Medulla oblongata (tissue), 1 donor: ENCODE measurements at regions not wholly inside any gene's neighbourhood (a gene's known extent, or its start where the extent isn't known, plus 50 kb on each side); places are given as distances from the start of the nearest gene placed in this dataset.

ENCODE experiments used
- DNase-seq: peaks from one replicate; pipeline ENCODE4 v3.0.0-alpha.2; 2015; ENCODE audit errors: extremely low spot score

DNA sequence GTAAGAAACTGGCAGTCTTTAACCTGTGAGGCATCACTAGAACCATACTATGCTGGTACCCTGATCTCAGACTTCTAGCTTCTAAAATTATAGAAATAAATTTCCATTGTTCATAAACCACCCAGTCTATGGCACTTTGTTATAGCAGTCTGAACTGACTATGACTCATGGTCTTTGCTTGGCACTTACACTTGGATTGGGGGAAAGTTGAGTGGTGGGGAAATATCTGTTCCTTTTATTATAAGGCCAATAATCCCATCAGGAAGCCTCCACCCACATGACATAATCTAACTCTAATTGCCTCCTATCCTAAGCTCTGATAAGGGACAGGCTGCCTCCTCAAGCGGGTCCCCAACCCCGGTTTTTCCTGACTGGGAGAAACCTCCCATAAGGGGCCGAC lies 61.4 kb upstream of the PACRGL start:
- DNase-seq, result no peak

DNA sequence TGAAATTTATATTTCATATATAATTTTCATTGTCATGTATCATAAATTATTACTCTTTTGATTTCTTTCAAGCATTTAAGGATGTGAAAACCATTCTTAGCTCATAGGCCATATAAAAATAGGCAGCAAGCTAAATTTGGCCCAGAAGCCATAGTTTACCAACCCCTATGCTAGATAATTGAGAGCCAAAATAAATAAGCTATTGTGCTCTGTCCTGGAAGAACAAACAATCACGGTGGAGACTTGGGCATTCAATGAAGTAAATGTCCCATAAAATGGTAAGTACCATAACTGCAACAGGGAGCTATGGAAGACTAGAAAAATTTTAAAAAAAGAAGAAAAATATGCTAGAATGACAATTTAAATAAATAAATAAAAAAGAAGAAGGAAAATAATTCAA lies 60.9 kb upstream of the PACRGL start:
- no peak for DNase-seq

GRCh38 chr4:20640989-20641388 lies 59.3 kb upstream of the PACRGL start:
- DNase-seq, result no peak

DNA sequence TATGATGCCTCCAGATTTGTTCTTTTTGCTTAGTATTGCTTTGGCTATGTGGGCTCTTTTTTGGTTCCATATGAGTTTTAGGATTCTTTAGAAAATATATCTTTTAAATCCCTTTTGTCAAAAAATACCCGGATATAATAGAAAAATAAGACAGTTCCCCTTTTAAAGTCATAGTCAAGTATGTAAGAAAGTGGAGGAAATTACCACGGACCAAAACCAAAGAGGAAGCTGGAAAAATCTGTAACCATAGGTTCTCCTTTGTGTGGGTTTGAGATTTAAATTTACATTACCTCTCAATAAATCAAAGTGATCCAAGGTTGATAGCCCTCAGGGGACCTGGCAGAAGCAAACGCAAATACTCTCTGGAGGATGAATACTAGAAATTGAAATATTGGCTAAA lies 58.3 kb upstream of the PACRGL start:
- DNase-seq, result peak; percentile 27

DNA sequence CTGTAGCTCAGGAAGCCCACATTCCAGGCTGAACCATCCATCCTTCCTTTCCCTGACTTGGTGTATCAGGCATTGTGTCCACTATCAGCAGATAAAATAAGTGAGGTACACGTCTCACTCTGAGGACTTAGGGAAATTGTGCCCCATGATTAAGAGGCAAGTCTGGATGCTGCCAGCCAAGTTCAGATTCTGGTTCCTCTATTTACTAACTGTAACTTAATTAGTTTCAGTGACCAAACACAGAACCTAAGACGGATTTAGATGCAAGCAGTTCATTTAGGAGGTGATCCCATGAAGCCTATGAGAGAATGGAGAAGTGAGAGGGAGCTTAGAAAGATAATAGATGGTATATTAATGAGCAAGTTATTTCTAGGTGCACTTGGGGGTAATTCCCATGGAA lies 56.6 kb upstream of the PACRGL start:
- peak; percentile 29 for DNase-seq

DNA sequence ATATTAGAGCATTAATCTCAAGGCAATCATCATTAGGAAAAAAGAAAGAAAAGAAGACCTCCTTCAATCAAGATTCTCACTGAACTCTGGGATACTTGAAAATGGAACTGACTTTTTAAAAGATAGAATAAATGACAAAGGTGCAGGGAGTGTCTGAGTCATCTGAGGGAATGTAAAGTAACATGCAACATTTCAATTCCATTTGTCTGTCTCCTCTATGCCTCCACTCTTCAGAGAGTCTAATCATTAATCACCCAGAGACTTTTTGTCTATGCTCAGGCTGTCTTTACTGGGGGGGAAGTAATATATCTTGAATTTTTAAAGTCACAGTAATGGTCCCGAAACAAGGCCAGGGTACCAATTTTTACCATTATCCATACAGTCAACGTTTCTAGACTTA lies 55.0 kb upstream of the PACRGL start:
- no peak for DNase-seq

DNA sequence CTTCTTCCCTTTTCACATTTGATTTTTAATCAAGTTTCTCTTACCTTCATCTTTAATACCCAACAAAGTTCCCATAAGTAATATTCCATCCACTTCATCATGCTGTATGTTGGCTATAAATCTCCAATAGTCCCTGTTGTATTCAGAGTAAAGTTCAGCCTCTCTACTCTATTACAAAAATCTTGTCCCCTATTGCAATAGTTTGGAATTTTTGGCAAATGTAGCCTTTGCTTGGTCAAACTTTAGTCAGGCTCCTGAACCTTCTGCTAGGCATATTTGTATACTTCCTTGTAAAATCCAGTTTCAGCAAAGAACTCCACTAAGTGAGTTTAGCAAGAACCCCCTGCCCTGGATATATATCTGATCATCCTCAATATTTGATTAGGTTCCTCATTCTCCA lies 54.0 kb upstream of the PACRGL start:
- DNase-seq, result no peak
